ENCODE measurements at regions not wholly inside any gene's neighbourhood (a gene's known extent, or its start where the extent isn't known, plus 50 kb on each side); places are given as distances from the start of the nearest gene placed in this dataset.

DNA sequence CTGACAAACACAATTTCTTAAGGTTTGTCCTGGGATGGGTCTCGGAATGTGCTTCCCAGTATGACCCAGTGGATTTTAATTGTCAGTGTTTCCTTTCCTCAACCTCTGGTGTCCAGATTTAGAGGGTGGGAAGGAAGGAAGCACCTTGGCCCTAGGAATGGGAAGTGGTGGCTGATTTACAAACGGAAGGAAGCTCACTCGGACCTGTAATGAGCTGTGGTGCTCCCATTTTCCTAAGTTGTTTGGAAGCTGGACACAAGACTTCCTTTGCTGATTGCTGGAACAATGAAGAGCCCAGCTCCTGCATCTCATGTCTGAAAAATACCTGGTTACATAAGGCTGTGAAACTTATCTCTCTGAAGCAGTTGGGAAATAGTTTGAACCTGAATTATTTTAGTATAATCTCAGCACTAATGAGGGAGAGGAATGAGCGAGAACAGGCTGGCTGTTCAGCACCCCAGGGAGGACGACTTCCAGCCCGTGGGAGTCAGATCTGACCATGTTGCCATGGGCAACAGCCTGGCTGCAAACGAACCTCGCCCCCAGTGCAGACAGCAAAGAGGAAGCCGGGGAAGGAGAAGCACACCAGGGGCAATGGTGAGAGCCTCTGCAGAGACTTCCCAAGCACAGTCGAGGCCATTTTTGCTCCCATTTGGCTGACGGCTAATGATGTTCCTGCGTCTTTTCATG lies 74.4 kb upstream of the ASB18 start:
- no peak for TF ChIP-seq POLR2AphosphoS5 (IDR thresholded peaks at IDR 0.05; ENCODE audit: low read depth)
- TF ChIP-seq GABPA (IDR thresholded peaks at IDR 0.05; ENCODE audit: low read depth): no peak
- TF ChIP-seq, protein P1, sequence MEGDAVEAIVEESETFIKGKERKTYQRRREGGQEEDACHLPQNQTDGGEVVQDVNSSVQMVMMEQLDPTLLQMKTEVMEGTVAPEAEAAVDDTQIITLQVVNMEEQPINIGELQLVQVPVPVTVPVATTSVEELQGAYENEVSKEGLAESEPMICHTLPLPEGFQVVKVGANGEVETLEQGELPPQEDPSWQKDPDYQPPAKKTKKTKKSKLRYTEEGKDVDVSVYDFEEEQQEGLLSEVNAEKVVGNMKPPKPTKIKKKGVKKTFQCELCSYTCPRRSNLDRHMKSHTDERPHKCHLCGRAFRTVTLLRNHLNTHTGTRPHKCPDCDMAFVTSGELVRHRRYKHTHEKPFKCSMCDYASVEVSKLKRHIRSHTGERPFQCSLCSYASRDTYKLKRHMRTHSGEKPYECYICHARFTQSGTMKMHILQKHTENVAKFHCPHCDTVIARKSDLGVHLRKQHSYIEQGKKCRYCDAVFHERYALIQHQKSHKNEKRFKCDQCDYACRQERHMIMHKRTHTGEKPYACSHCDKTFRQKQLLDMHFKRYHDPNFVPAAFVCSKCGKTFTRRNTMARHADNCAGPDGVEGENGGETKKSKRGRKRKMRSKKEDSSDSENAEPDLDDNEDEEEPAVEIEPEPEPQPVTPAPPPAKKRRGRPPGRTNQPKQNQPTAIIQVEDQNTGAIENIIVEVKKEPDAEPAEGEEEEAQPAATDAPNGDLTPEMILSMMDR (IDR thresholded peaks at IDR 0.05; ENCODE audit: insufficient read depth, low read length): no peak
- no peak for TF ChIP-seq REST (IDR thresholded peaks at IDR 0.05; ENCODE audit: insufficient replicate concordance, low read depth)
- TF ChIP-seq SPI1 (IDR thresholded peaks at IDR 0.05; ENCODE audit: borderline replicate concordance, low read depth): no peak

Measured in HL-60 (cell line).